Mesenchymal stem cell (in vitro differentiated cells and primary cell): ENCODE measurements at regions not wholly inside any gene's neighbourhood (a gene's known extent, or its start where the extent isn't known, plus 50 kb on each side); places are given as distances from the start of the nearest gene placed in this dataset.

ENCODE experiments used
- DNase-seq: peaks from one replicate; pipeline ENCODE4 v3.0.0-alpha.2; 2013
- H2AFZ ChIP-seq: one replicate; pipeline ENCODE4 v1.6.1; 2013; ENCODE audit warnings: low read depth, mild to moderate bottlenecking, control low read depth, inconsistent platforms, low read length, moderate library complexity
- H2AK5ac ChIP-seq: 2 replicates; pipeline ENCODE4 v1.6.1; 2013; ENCODE audit warnings: low read length, moderate library complexity, mild to moderate bottlenecking, inconsistent platforms; ENCODE audit not compliant: severe bottlenecking
- H2BK120ac ChIP-seq: one replicate; pipeline ENCODE4 v1.6.1; 2013; ENCODE audit warnings: low read depth, mild to moderate bottlenecking, inconsistent platforms, low read length, moderate library complexity
- H2BK12ac ChIP-seq, 2 experiments: one replicate each; pipeline ENCODE4 v1.6.1; 2013; ENCODE audit warnings: inconsistent platforms in 2 of 2, low read length in 2 of 2, mild to moderate bottlenecking in 2 of 2, moderate library complexity in 2 of 2, control low read depth in 1 of 2
- H2BK15ac ChIP-seq: one replicate; pipeline ENCODE4 v1.6.1; 2013; ENCODE audit warnings: mild to moderate bottlenecking, low read depth, inconsistent platforms; ENCODE audit not compliant: poor library complexity, severe bottlenecking
- H2BK5ac ChIP-seq: 2 replicates; pipeline ENCODE4 v1.6.1; 2013; ENCODE audit warnings: low read depth, mild to moderate bottlenecking, low read length, control low read depth, inconsistent platforms; ENCODE audit not compliant: poor library complexity, severe bottlenecking
- H3K14ac ChIP-seq, 2 experiments: one replicate each; pipeline ENCODE4 v1.6.1; 2013; ENCODE audit warnings: inconsistent platforms in 2 of 2, low read length in 2 of 2, control low read depth in 1 of 2, mild to moderate bottlenecking in 1 of 2, moderate library complexity in 1 of 2
- H3K18ac ChIP-seq, 2 experiments: one replicate each; pipeline ENCODE4 v1.6.1; 2013; ENCODE audit warnings: inconsistent platforms in 2 of 2, low read length in 2 of 2, control low read depth in 1 of 2, low read depth in 1 of 2, mild to moderate bottlenecking in 1 of 2
- H3K23ac ChIP-seq, 2 experiments: one replicate each; pipeline ENCODE4 v1.6.1; 2013; ENCODE audit warnings: inconsistent platforms in 2 of 2, low read length in 2 of 2, mild to moderate bottlenecking in 2 of 2, moderate library complexity in 2 of 2, control low read depth in 1 of 2
- H3K27ac ChIP-seq: 2 replicates; pipeline ENCODE4 v1.5.1; 2013; ENCODE audit warnings: mild to moderate bottlenecking, moderate library complexity, low read length, control low read depth, inconsistent platforms; ENCODE audit not compliant: poor library complexity, severe bottlenecking
- H3K27me3 ChIP-seq, 2 experiments: 2 replicates each; pipeline versions ENCODE4 v1.6.1 to v1.7.0; 2013; ENCODE audit warnings: low read length in 2 of 2, mild to moderate bottlenecking in 2 of 2, moderate library complexity in 2 of 2, control low read depth in 1 of 2, inconsistent platforms in 1 of 2; ENCODE audit not compliant: control insufficient read depth in 1 of 2, insufficient read depth in 1 of 2
- H3K36me3 ChIP-seq, 2 experiments: 2 replicates each; pipeline versions ENCODE4 v1.6.1 to v1.7.0; 2013; ENCODE audit warnings: low read length in 2 of 2, control low read depth in 1 of 2, inconsistent platforms in 1 of 2, low read depth in 1 of 2, mild to moderate bottlenecking in 1 of 2; ENCODE audit not compliant: insufficient read depth in 2 of 2, control insufficient read depth in 1 of 2
- H3K4ac ChIP-seq, 2 experiments: one replicate each; pipeline ENCODE4 v1.6.1; 2013; ENCODE audit warnings: inconsistent platforms in 2 of 2, low read length in 2 of 2, mild to moderate bottlenecking in 2 of 2, moderate library complexity in 2 of 2, control low read depth in 1 of 2, low read depth in 1 of 2
- H3K4me1 ChIP-seq: 2 replicates; pipeline ENCODE4 v1.6.1; 2013; ENCODE audit warnings: low read depth, low read length, control low read depth; ENCODE audit not compliant: control insufficient read depth, insufficient read depth
- H3K4me2 ChIP-seq: 2 replicates; pipeline ENCODE4 v1.6.1; 2013; ENCODE audit warnings: low read length, mild to moderate bottlenecking, inconsistent platforms; ENCODE audit not compliant: poor library complexity, severe bottlenecking
- H3K4me3 ChIP-seq, 2 experiments: 2 replicates each; pipeline versions ENCODE4 v1.5.1 to v1.7.0; 2013; ENCODE audit warnings: low read length in 2 of 2, mild to moderate bottlenecking in 2 of 2, control low read depth in 1 of 2, low read depth in 1 of 2; ENCODE audit not compliant: insufficient read depth in 1 of 2
- H3K79me1 ChIP-seq: replicated peaks from 2 replicates; pipeline ENCODE4 v1.6.1; 2013; ENCODE audit warnings: mild to moderate bottlenecking, control low read depth, low read length, inconsistent platforms; ENCODE audit not compliant: poor library complexity, severe bottlenecking
- H3K9ac ChIP-seq: 2 replicates; pipeline ENCODE4 v1.7.0; 2013; ENCODE audit warnings: mild to moderate bottlenecking, low read length, moderate library complexity
- H3K9me3 ChIP-seq: 2 replicates; pipeline ENCODE4 v1.7.0; 2013; ENCODE audit warnings: mild to moderate bottlenecking, low read length; ENCODE audit not compliant: control insufficient read depth
- H4K8ac ChIP-seq: one replicate; pipeline ENCODE4 v1.6.1; 2013; ENCODE audit warnings: inconsistent platforms, mild to moderate bottlenecking, low read length, moderate library complexity
- H4K91ac ChIP-seq: one replicate; pipeline ENCODE4 v1.6.1; 2013; ENCODE audit warnings: mild to moderate bottlenecking, low read length, inconsistent platforms
- WGBS: methylation state at CpG from one replicate; pipeline ENCODE4 v1.1.7; 2013; ENCODE audit warnings: mixed read lengths; 5-methylcytosine and 5-hydroxymethylcytosine counted together

DNA sequence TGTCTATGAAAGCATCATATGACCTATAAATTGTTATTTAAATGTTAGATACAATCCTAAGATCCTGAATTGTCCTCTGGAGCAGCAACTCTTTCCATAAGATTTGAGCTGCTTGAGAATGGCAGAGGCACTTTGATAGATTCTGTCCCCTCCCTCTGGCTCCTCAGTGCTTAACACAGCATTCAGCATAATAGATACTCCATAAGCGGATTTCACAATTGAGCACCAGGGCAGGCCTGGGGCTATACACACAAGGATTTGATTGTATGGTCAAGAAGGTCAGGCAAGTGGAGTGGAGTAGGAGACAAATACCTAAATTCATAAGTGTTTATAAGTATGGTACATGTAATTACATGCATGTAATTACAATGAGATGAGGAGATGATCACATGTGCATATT, 96.3 kb downstream of the FOXD1 start:
- no peaks in the 10 kb centered on the region for H3K4me1 ChIP-seq
- no peak overlapping the region for H2BK5ac ChIP-seq
- 100% methylated on average over 1 of the region's 1 CpG for WGBS
- no peak overlapping the region for H2BK15ac ChIP-seq
- no peak overlapping the region for H3K4ac ChIP-seq
- no peak overlapping the region for H3K4me2 ChIP-seq
- peaks cover 55% of the 10 kb centered on the region for H3K9me3 ChIP-seq
- H3K27me3 ChIP-seq, result peaks cover 0 to 45% of the 10 kb centered on the region in 2 experiments
- no peaks in the 10 kb centered on the region for H3K36me3 ChIP-seq
- H2BK120ac ChIP-seq, result no peak overlapping the region
- H2AK5ac ChIP-seq, result no peak overlapping the region
- no peak overlapping the region for H3K14ac ChIP-seq
- H4K8ac ChIP-seq, result no peak overlapping the region
- no peak overlapping the region for H3K23ac ChIP-seq
- no peak overlapping the region for H3K4me3 ChIP-seq
- no peak overlapping the region for H3K9ac ChIP-seq
- H3K27ac ChIP-seq, result no peak overlapping the region
- no peak overlapping the region for H3K18ac ChIP-seq
- H3K79me1 ChIP-seq, result no peaks in the 10 kb centered on the region
- no peak overlapping the region for H2AFZ ChIP-seq
- H4K91ac ChIP-seq, result no peak overlapping the region
- no peak for DNase-seq
- no peak overlapping the region for H2BK12ac ChIP-seq

- H3K36me3 ChIP-seq, result no peaks in the 10 kb centered on the region
- WGBS, result 63% methylated on average over 2 of the region's 3 CpGs
Measured at GRCh38 chr5:73351593-73351992, 97.0 kb downstream of the FOXD1 start.

GRCh38 chr5:73346878-73347408, 101.6 kb downstream of the FOXD1 start:
- Histone ChIP-seq H3K36me3 (no peaks in the 10 kb centered on the region), H3K4me2 (no peak overlapping the region), H3K23ac (no peak overlapping the region), H2BK12ac (no peak overlapping the region), H3K79me1 (no peaks in the 10 kb centered on the region), H2AFZ (no peak overlapping the region), H3K4me1 (no peaks in the 10 kb centered on the region), H3K18ac (no peak overlapping the region), H3K27me3 (peaks cover 0 to 13% of the 10 kb centered on the region in 2 experiments), H4K8ac (no peak overlapping the region), H3K4ac (no peak overlapping the region), H3K4me3 (no peak overlapping the region), H2BK15ac (no peak overlapping the region), H3K14ac (no peak overlapping the region), H2AK5ac (no peak overlapping the region), H2BK5ac (no peak overlapping the region), H3K27ac (no peak overlapping the region), H3K9ac (no peak overlapping the region), H3K9me3 (peaks cover 65% of the 10 kb centered on the region), H2BK120ac (no peak overlapping the region), H4K91ac (no peak overlapping the region)
- no peak for DNase-seq
- no CpG with 5 or more reads among the region's 1 CpG for WGBS

More at GRCh38 chr5:73351593-73351992, 97.0 kb downstream of the FOXD1 start:
- Histone ChIP-seq H3K27ac (no peak overlapping the region), H3K23ac (no peak overlapping the region), H3K79me1 (no peaks in the 10 kb centered on the region), H3K4me2 (no peak overlapping the region), H2BK12ac (no peak overlapping the region), H3K27me3 (peaks cover 0 to 40% of the 10 kb centered on the region in 2 experiments), H4K91ac (no peak overlapping the region), H3K4me1 (no peaks in the 10 kb centered on the region), H3K9me3 (peaks cover 61% of the 10 kb centered on the region), H2BK15ac (no peak overlapping the region), H2BK120ac (no peak overlapping the region), H3K18ac (no peak overlapping the region), H3K14ac (no peak overlapping the region), H3K4me3 (no peak overlapping the region), H2AFZ (no peak overlapping the region), H3K4ac (no peak overlapping the region), H4K8ac (no peak overlapping the region), H3K9ac (no peak overlapping the region), H2AK5ac (no peak overlapping the region), H2BK5ac (no peak overlapping the region)
- no peak for DNase-seq

- Histone ChIP-seq H2AFZ (no peak overlapping the region), H2BK120ac (no peak overlapping the region), H3K9ac (no peak overlapping the region), H3K18ac (no peak overlapping the region), H3K4ac (no peak overlapping the region), H4K8ac (no peak overlapping the region), H3K27me3 (peaks cover 0 to 29% of the 10 kb centered on the region in 2 experiments), H3K14ac (no peak overlapping the region), H3K36me3 (no peaks in the 10 kb centered on the region), H2AK5ac (no peak overlapping the region), H3K4me3 (no peak overlapping the region), H2BK12ac (no peak overlapping the region), H3K79me1 (no peaks in the 10 kb centered on the region), H2BK15ac (no peak overlapping the region), H4K91ac (no peak overlapping the region), H2BK5ac (no peak overlapping the region), H3K23ac (no peak overlapping the region), H3K4me2 (no peak overlapping the region), H3K27ac (no peak overlapping the region), H3K4me1 (no peaks in the 10 kb centered on the region), H3K9me3 (peaks cover 52% of the 10 kb centered on the region)
- no peak for DNase-seq
- 87% methylated on average over 5 of the region's 5 CpGs for WGBS
Measured at GRCh38 chr5:73344835-73345234, 103.7 kb downstream of the FOXD1 start.
